GM23338 (cell line): ENCODE measurements at regions not wholly inside any gene's neighbourhood (a gene's known extent, or its start where the extent isn't known, plus 50 kb on each side); places are given as distances from the start of the nearest gene placed in this dataset.

Experiments
- ATAC-seq: fragments of 200-7000 bp; cut with Tn5 transposase; 3 replicates; pipeline ENCODE4 v1.9.1; 2020
- DNase-seq: peaks from one replicate; pipeline ENCODE4 v3.0.0-alpha.2; 2015; ENCODE audit warnings: low spot score
- H2AFZ ChIP-seq: fragments of 200-600 bp; sonication (generic); 2 replicates; pipeline ENCODE4 v1.8.0; 2016; ENCODE audit warnings: antibody characterized with exemption, mild to moderate bottlenecking, moderate library complexity
- H3F3A ChIP-seq: fragments of 200-600 bp; sonication (generic); replicated peaks from 2 replicates; pipeline ENCODE4 v1.8.0; 2017; ENCODE audit warnings: antibody characterized with exemption, mixed run types, low read depth
- H3K27ac ChIP-seq: fragments of 200-600 bp; sonication (generic); 2 replicates; pipeline ENCODE4 v1.6.1; 2016; ENCODE audit warnings: low read depth
- H3K27me3 ChIP-seq: fragments of 200-600 bp; sonication (generic); 2 replicates; pipeline ENCODE4 v1.8.0; 2016; ENCODE audit warnings: mild to moderate bottlenecking, mixed run types, moderate library complexity; ENCODE audit not compliant: insufficient read depth
- H3K36me3 ChIP-seq: fragments of 200-600 bp; sonication (generic); 2 replicates; pipeline ENCODE4 v1.8.0; 2016; ENCODE audit warnings: mild to moderate bottlenecking; ENCODE audit not compliant: insufficient read depth
- H3K4me1 ChIP-seq: fragments of 200-600 bp; sonication (generic); 2 replicates; pipeline ENCODE4 v1.8.0; 2016; ENCODE audit warnings: mild to moderate bottlenecking, moderate library complexity; ENCODE audit not compliant: insufficient read depth
- H3K4me2 ChIP-seq: fragments of 200-600 bp; sonication (generic); 2 replicates; pipeline ENCODE4 v1.7.1; 2017; ENCODE audit warnings: mixed run types
- H3K4me3 ChIP-seq: fragments of 200-600 bp; sonication (generic); 2 replicates; pipeline ENCODE4 v1.6.1; 2016; ENCODE audit warnings: mixed run types
- H3K79me2 ChIP-seq: fragments of 200-600 bp; sonication (generic); replicated peaks from 2 replicates; pipeline ENCODE4 v1.8.0; 2017; ENCODE audit warnings: mild to moderate bottlenecking; ENCODE audit not compliant: insufficient read depth
- H3K9me2 ChIP-seq: fragments of 200-600 bp; sonication (generic); 2 replicates; pipeline ENCODE4 v1.8.0; 2017; ENCODE audit not compliant: insufficient read depth
- H4K20me1 ChIP-seq: fragments of 200-600 bp; sonication (generic); replicated peaks from 2 replicates; pipeline ENCODE4 v1.8.0; 2017; ENCODE audit warnings: mild to moderate bottlenecking; ENCODE audit not compliant: insufficient read depth
- H3K27ac Mint-ChIP-seq: 2 replicates; pipeline ENCODE4 v1.8.0; 2020; ENCODE audit warnings: inconsistent platforms, mild to moderate bottlenecking, moderate library complexity, mixed read lengths
- H3K27me3 Mint-ChIP-seq: 3 replicates; pipeline ENCODE4 v1.8.0; 2022; ENCODE audit warnings: low read depth, mild to moderate bottlenecking, moderate library complexity, mixed read lengths, inconsistent platforms; ENCODE audit not compliant: insufficient read depth, poor library complexity
- H3K36me3 Mint-ChIP-seq: 3 replicates; pipeline ENCODE4 v1.8.0; 2021; ENCODE audit warnings: low read depth, mild to moderate bottlenecking, inconsistent platforms, moderate library complexity, mixed read lengths
- H3K4me1 Mint-ChIP-seq: 3 replicates; pipeline ENCODE4 v1.8.0; 2020; ENCODE audit warnings: mild to moderate bottlenecking, inconsistent platforms, mixed read lengths
- H3K4me3 Mint-ChIP-seq: 3 replicates; pipeline ENCODE4 v1.8.0; 2021; ENCODE audit warnings: moderate library complexity, mild to moderate bottlenecking, inconsistent platforms, mixed read lengths
- H3K9me3 Mint-ChIP-seq: 3 replicates; pipeline ENCODE4 v1.8.0; 2020; ENCODE audit warnings: moderate library complexity, mild to moderate bottlenecking, inconsistent platforms, mixed read lengths
- CREB1 ChIP-seq: fragments of 250-450 bp; sonication (Bioruptor Pico); IDR thresholded peaks from 2 replicates; pipeline ENCODE4 v1.5.0; 2020; ENCODE audit warnings: low read depth, mild to moderate bottlenecking, moderate library complexity
- EZH2 ChIP-seq: fragments of 200-600 bp; sonication (generic); IDR thresholded peaks from one replicate; pipeline ENCODE4 v1.8.0; 2017; ENCODE audit warnings: antibody characterized with exemption, mild to moderate bottlenecking, low read depth; ENCODE audit not compliant: unreplicated experiment
- EZH2phosphoT487 ChIP-seq: fragments of 200-600 bp; sonication (generic); IDR thresholded peaks from one replicate; pipeline ENCODE4 v1.8.1; 2018; ENCODE audit warnings: antibody characterized with exemption; ENCODE audit not compliant: unreplicated experiment
- JUNB ChIP-seq: IDR thresholded peaks from one replicate; pipeline ENCODE4 v1.6.1; 2016; ENCODE audit warnings: antibody characterized with exemption; ENCODE audit not compliant: unreplicated experiment
- NANOG ChIP-seq: IDR thresholded peaks from 2 replicates; pipeline ENCODE4 v1.6.1; 2016; ENCODE audit warnings: antibody characterized with exemption, borderline replicate concordance
- POLR2AphosphoS5 ChIP-seq: IDR thresholded peaks from 2 replicates; pipeline ENCODE4 v1.6.1; 2016; ENCODE audit warnings: antibody characterized with exemption, low read depth
- ZNF114 ChIP-seq: fragments of 250-450 bp; sonication (Bioruptor Pico); IDR thresholded peaks from 2 replicates; pipeline ENCODE4 v1.5.0; 2020; ENCODE audit warnings: mild to moderate bottlenecking, moderate library complexity
- ZNF331 ChIP-seq: fragments of 250-450 bp; sonication (Bioruptor Pico); IDR thresholded peaks from 2 replicates; pipeline ENCODE4 v1.5.0; 2020; ENCODE audit warnings: low read depth, mild to moderate bottlenecking, moderate library complexity
- TF ChIP-seq, protein P1 (sequence below): IDR thresholded peaks from 2 replicates; pipeline ENCODE4 v1.6.1; 2016; ENCODE audit warnings: antibody characterized with exemption
- TF ChIP-seq, protein P2 (sequence below), 2 experiments: fragments of 200-600 bp in 1 of 2; sonication (generic) in 1 of 2; conservative IDR thresholded peaks; 2 replicates each; pipeline versions ENCODE4 v1.5.1 to v1.6.1; 2016 to 2017; ENCODE audit warnings: antibody characterized with exemption in 2 of 2, low read depth in 2 of 2, mild to moderate bottlenecking in 2 of 2, moderate library complexity in 1 of 2
- TF ChIP-seq, protein P3 (sequence below): IDR thresholded peaks from one replicate; pipeline ENCODE4 v1.6.1; 2018; ENCODE audit warnings: antibody characterized with exemption; ENCODE audit not compliant: unreplicated experiment

DNA sequence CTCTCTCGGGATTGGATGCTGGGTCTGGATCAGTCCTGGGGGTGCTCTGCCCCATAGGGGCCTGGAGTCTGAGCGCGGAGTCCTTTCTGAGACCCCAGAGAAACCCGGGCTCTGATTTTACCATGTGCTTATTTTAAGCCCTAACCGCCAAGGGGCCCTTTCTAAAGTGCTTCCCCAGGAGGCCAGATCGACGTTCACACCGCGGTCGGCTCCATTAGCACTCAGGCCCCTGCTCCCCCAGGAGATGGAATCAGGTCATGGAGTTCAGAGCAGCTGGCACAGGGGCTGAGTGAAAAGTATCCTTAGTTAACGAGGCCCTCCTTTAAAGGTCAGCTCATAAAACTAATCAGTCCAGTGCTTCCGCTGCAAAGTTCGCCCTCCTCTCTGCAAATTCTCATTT lies 159.4 kb upstream of the COBL start:
- H3K27me3 ChIP-seq = peaks cover 12% of the 10 kb centered on the region; the same call in 1 of the 2 replicates
- H4K20me1 ChIP-seq = no peaks in the 10 kb centered on the region
- 0 out of 2 replicates have a peak, but pooled peaks cover 5% of the 10 kb centered on the region for H3K4me1 ChIP-seq
- TF ChIP-seq ZNF114 (CRISPR knock-in tag) (no peak), EZH2 (no peak), CREB1 (CRISPR knock-in tag) (no peak), POLR2AphosphoS5 (no peak), JUNB (no peak), NANOG (no peak), EZH2phosphoT487 (no peak), ZNF331 (CRISPR knock-in tag) (no peak)
- TF ChIP-seq, protein P1, sequence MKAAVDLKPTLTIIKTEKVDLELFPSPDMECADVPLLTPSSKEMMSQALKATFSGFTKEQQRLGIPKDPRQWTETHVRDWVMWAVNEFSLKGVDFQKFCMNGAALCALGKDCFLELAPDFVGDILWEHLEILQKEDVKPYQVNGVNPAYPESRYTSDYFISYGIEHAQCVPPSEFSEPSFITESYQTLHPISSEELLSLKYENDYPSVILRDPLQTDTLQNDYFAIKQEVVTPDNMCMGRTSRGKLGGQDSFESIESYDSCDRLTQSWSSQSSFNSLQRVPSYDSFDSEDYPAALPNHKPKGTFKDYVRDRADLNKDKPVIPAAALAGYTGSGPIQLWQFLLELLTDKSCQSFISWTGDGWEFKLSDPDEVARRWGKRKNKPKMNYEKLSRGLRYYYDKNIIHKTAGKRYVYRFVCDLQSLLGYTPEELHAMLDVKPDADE = no peak
- TF ChIP-seq, protein P2, sequence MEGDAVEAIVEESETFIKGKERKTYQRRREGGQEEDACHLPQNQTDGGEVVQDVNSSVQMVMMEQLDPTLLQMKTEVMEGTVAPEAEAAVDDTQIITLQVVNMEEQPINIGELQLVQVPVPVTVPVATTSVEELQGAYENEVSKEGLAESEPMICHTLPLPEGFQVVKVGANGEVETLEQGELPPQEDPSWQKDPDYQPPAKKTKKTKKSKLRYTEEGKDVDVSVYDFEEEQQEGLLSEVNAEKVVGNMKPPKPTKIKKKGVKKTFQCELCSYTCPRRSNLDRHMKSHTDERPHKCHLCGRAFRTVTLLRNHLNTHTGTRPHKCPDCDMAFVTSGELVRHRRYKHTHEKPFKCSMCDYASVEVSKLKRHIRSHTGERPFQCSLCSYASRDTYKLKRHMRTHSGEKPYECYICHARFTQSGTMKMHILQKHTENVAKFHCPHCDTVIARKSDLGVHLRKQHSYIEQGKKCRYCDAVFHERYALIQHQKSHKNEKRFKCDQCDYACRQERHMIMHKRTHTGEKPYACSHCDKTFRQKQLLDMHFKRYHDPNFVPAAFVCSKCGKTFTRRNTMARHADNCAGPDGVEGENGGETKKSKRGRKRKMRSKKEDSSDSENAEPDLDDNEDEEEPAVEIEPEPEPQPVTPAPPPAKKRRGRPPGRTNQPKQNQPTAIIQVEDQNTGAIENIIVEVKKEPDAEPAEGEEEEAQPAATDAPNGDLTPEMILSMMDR (conservative IDR thresholded peaks at IDR 0.05; ENCODE audit: low read depth in 2 of 2) = no peak
- TF ChIP-seq, protein P3, sequence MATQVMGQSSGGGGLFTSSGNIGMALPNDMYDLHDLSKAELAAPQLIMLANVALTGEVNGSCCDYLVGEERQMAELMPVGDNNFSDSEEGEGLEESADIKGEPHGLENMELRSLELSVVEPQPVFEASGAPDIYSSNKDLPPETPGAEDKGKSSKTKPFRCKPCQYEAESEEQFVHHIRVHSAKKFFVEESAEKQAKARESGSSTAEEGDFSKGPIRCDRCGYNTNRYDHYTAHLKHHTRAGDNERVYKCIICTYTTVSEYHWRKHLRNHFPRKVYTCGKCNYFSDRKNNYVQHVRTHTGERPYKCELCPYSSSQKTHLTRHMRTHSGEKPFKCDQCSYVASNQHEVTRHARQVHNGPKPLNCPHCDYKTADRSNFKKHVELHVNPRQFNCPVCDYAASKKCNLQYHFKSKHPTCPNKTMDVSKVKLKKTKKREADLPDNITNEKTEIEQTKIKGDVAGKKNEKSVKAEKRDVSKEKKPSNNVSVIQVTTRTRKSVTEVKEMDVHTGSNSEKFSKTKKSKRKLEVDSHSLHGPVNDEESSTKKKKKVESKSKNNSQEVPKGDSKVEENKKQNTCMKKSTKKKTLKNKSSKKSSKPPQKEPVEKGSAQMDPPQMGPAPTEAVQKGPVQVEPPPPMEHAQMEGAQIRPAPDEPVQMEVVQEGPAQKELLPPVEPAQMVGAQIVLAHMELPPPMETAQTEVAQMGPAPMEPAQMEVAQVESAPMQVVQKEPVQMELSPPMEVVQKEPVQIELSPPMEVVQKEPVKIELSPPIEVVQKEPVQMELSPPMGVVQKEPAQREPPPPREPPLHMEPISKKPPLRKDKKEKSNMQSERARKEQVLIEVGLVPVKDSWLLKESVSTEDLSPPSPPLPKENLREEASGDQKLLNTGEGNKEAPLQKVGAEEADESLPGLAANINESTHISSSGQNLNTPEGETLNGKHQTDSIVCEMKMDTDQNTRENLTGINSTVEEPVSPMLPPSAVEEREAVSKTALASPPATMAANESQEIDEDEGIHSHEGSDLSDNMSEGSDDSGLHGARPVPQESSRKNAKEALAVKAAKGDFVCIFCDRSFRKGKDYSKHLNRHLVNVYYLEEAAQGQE = no peak
- Mint-ChIP-seq H3K27me3 (peaks cover 22% of the 10 kb centered on the region), H3K4me1 (peaks cover 8% of the 10 kb centered on the region; the same call in 2 of the 3 replicates), H3K36me3 (no peaks in the 10 kb centered on the region), H3K4me3 (no peak overlapping the region), H3K9me3 (no peaks in the 10 kb centered on the region; the same call in 2 of the 3 replicates), H3K27ac (no peak overlapping the region)
- H3K4me2 ChIP-seq = no peak overlapping the region
- DNase-seq (no peak), ATAC-seq (no peak)
- no peaks in the 10 kb centered on the region for H3K79me2 ChIP-seq
- no peak overlapping the region for H3K4me3 ChIP-seq
- no peak overlapping the region for H3K27ac ChIP-seq
- H3K9me2 ChIP-seq = peaks cover 11% of the 10 kb centered on the region; the same call in 1 of the 2 replicates
- no peaks in the 10 kb centered on the region for H3F3A ChIP-seq
- H2AFZ ChIP-seq = peak overlapping the region; percentile 69; the same call in 1 of the 2 replicates
- no peaks in the 10 kb centered on the region for H3K36me3 ChIP-seq
